ENCODE measurements at regions not wholly inside any gene's neighbourhood (a gene's known extent, or its start where the extent isn't known, plus 50 kb on each side); places are given as distances from the start of the nearest gene placed in this dataset.
"Not testable (repeated sequence)": the region's sequence is repeated elsewhere in the genome, so short reads cannot be mapped to it uniquely, and the experiment has no call there.

DNA sequence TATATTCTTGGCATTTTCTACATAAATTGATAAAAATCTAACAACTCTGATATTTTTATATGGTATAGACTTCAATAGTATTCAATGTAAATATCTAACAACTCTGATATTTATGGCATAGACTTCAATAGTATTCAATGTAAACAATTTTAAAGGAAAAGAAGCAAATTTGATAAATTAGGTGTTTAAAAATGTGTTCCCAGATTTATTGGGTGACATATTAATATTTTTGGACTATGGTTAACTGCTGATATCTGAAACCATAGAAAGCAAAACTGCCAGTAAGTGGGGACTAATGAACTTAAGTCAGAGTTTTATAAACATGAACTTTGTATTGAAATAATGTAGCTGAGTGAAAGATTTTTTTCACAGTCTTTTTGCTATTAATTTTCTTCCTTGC, 1576.0 kb upstream of the DDX18 start:
- POLR2A ChIA-PET: no interaction called here
- DNase-seq (ENCODE audit: extremely low spot score): no peak
- TF ChIP-seq, protein P1, sequence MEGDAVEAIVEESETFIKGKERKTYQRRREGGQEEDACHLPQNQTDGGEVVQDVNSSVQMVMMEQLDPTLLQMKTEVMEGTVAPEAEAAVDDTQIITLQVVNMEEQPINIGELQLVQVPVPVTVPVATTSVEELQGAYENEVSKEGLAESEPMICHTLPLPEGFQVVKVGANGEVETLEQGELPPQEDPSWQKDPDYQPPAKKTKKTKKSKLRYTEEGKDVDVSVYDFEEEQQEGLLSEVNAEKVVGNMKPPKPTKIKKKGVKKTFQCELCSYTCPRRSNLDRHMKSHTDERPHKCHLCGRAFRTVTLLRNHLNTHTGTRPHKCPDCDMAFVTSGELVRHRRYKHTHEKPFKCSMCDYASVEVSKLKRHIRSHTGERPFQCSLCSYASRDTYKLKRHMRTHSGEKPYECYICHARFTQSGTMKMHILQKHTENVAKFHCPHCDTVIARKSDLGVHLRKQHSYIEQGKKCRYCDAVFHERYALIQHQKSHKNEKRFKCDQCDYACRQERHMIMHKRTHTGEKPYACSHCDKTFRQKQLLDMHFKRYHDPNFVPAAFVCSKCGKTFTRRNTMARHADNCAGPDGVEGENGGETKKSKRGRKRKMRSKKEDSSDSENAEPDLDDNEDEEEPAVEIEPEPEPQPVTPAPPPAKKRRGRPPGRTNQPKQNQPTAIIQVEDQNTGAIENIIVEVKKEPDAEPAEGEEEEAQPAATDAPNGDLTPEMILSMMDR (IDR thresholded peaks at IDR 0.05; ENCODE audit: control extremely low read depth, extremely low read depth, low read depth, missing control alignments): no peak
- CTCF ChIA-PET: no interaction called here

DNA sequence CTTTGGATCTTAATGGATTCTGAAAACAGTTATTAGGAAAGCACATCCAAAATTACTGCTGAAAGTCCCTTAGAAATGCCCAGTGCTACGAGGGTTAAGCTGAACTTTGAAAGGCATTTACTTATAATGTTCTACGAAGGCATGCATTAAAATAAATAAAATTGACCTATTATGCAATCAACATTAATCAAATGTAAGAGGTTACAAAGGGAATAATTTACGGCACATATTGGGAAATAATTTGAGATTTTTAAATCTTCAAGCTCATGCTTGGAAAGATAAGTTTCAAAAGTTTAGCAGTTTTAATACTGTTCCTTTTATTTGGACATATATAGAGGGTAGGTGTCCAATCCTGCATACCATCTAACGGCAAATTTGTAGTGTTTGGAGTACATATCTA, 1564.1 kb upstream of the DDX18 start:
- POLR2A ChIA-PET: no interaction called here
- CTCF ChIA-PET: no interaction called here
- TF ChIP-seq, protein P1 (IDR thresholded peaks at IDR 0.05; ENCODE audit: control extremely low read depth, extremely low read depth, low read depth, missing control alignments): no peak
- DNase-seq (ENCODE audit: extremely low spot score): no peak

DNA sequence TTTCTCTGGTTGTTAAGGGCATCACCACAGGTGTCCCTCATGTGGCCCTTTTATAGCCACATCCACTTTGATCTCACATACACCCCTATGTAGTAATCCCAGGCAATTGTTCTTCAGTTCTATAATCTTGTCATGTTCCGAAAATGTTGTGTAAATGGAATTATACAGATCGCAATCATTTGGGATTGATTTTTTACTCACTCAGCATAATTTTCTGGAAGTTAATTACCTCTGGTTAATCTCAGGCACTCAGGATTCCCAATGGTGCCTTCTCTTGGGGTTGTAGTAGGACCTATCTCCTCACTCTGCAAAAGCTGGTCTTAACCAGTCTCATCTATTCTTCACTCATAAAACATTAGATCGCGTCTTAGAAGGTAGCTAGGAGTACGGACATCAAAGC, 1549.6 kb upstream of the DDX18 start:
- ChIA-PET POLR2A (no interaction called here), CTCF (no interaction called here)
- TF ChIP-seq, protein P1 (IDR thresholded peaks at IDR 0.05; ENCODE audit: control extremely low read depth, extremely low read depth, low read depth, missing control alignments): no peak
- DNase-seq (ENCODE audit: extremely low spot score): no peak

DNA sequence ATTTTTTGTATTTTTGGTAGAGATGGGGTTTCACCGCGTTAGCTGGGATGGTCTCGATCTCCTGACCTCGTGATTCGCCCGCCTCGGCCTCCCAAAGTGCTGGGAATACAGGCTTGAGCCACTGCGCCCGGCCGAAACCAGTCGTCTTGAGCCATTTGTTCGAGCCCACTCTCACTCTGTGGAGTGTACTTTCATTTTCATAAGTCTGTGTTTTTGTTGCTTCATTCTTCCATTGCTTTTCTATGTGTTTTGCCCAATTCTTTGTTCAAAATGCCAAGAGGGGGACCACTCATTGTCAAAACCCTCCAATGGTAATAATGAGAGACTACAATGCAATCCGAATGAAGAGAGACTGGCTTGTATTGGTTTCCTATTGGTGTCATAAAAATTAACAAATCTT, 1545.5 kb upstream of the DDX18 start:
- ChIA-PET CTCF (interaction anchor here (0.9 kb wide), 1 partner anchor 17 kb away, joined by 3 read pairs; no protein-coding TSS in a partner anchor), POLR2A (no interaction called here)
- DNase-seq (ENCODE audit: extremely low spot score): no peak
- TF ChIP-seq, protein P1 (IDR thresholded peaks at IDR 0.05; ENCODE audit: control extremely low read depth, extremely low read depth, low read depth, missing control alignments): no peak

DNA sequence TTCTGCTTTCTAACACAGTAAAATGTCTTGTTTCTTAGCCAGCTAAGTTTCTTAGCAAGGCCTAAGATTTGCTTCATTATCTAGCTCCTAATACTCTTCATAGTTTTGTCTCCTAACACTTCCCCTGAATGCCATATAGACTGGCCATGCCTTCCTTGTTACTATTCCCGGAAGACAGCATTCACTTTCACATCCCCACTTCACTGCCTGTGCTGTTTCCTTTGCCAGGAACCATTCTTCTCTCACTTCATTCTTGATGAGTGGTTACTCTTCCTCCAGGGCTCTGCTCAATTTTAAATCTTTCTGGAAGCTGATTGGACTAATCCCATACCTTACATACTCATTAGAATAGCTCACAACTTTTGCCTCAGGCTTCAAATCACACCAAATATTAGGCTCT, 1510.2 kb upstream of the DDX18 start:
- POLR2A ChIA-PET: no interaction called here
- CTCF ChIA-PET: no interaction called here

DNA sequence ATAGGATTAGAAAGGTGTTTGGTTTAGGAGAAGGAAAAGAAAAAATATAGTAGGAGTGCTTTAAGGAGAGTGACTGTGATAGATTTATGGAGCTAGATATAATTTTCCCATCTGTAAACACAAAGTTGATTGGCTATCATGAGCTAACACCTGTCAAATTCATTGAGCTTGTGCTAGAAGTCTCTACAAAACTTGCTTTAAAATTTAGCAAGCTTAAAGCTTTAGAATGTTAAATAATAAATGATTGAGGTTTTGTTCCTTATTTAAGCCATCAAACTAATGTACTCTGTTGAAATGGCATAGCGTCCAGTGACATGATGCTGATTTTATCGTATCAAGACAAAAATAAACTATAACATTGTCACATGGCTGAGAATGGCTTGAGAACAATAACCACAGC, 1497.4 kb upstream of the DDX18 start:
- TF ChIP-seq, protein P1 (IDR thresholded peaks at IDR 0.05; ENCODE audit: control extremely low read depth, extremely low read depth, low read depth, missing control alignments): no peak
- no peak for DNase-seq (ENCODE audit: extremely low spot score)
- POLR2A ChIA-PET: no interaction called here
- CTCF ChIA-PET: no interaction called here

More for the DNA sequence above, 1510.2 kb upstream of the DDX18 start:
- TF ChIP-seq, protein P1 (IDR thresholded peaks at IDR 0.05; ENCODE audit: control extremely low read depth, extremely low read depth, low read depth, missing control alignments): no peak
- no peak for DNase-seq (ENCODE audit: extremely low spot score)

DNA sequence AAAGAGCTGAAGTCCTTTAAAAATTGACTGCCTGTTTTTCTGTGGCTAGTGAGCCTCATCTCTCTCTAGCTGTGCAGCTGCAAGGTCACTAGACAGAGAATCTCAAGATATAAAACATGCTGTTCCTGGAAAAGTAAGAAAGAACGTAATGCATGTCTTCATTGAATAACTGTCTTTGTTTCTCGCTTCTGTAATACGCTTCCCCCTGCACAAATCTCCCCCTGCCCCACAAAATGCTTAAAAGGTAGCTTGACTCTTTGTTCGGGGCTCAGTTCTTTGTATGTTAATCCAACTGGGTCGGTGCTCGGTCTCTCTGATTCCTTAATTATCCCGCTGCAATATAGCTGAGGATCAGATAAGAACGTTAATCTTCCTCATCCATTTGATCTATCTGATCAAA, 1495.9 kb upstream of the DDX18 start:
- DNase-seq (ENCODE audit: extremely low spot score); POLR2A ChIA-PET: not testable (repeated sequence)
- CTCF ChIA-PET: interaction anchor here (0.8 to 1.2 kb wide), 2 partner anchors 9 to 28 kb away, joined by 3 read pairs; no protein-coding TSS in a partner anchor
